GM23338 (cell line): ENCODE measurements at regions not wholly inside any gene's neighbourhood (a gene's known extent, or its start where the extent isn't known, plus 50 kb on each side); places are given as distances from the start of the nearest gene placed in this dataset.

Experiments used
- ATAC-seq: fragments of 200-7000 bp; cut with Tn5 transposase; 3 replicates; pipeline ENCODE4 v1.9.1; 2020
- DNase-seq: peaks from one replicate; pipeline ENCODE4 v3.0.0-alpha.2; 2015; ENCODE audit warnings: low spot score
- H2AFZ ChIP-seq: fragments of 200-600 bp; sonication (generic); 2 replicates; pipeline ENCODE4 v1.8.0; 2016; ENCODE audit warnings: antibody characterized with exemption, mild to moderate bottlenecking, moderate library complexity
- H3F3A ChIP-seq: fragments of 200-600 bp; sonication (generic); replicated peaks from 2 replicates; pipeline ENCODE4 v1.8.0; 2017; ENCODE audit warnings: antibody characterized with exemption, mixed run types, low read depth
- H3K27ac ChIP-seq: fragments of 200-600 bp; sonication (generic); 2 replicates; pipeline ENCODE4 v1.6.1; 2016; ENCODE audit warnings: low read depth
- H3K27me3 ChIP-seq: fragments of 200-600 bp; sonication (generic); 2 replicates; pipeline ENCODE4 v1.8.0; 2016; ENCODE audit warnings: mild to moderate bottlenecking, mixed run types, moderate library complexity; ENCODE audit not compliant: insufficient read depth
- H3K36me3 ChIP-seq: fragments of 200-600 bp; sonication (generic); 2 replicates; pipeline ENCODE4 v1.8.0; 2016; ENCODE audit warnings: mild to moderate bottlenecking; ENCODE audit not compliant: insufficient read depth
- H3K4me1 ChIP-seq: fragments of 200-600 bp; sonication (generic); 2 replicates; pipeline ENCODE4 v1.8.0; 2016; ENCODE audit warnings: mild to moderate bottlenecking, moderate library complexity; ENCODE audit not compliant: insufficient read depth
- H3K4me2 ChIP-seq: fragments of 200-600 bp; sonication (generic); 2 replicates; pipeline ENCODE4 v1.7.1; 2017; ENCODE audit warnings: mixed run types
- H3K4me3 ChIP-seq: fragments of 200-600 bp; sonication (generic); 2 replicates; pipeline ENCODE4 v1.6.1; 2016; ENCODE audit warnings: mixed run types
- H3K79me2 ChIP-seq: fragments of 200-600 bp; sonication (generic); replicated peaks from 2 replicates; pipeline ENCODE4 v1.8.0; 2017; ENCODE audit warnings: mild to moderate bottlenecking; ENCODE audit not compliant: insufficient read depth
- H3K9me2 ChIP-seq: fragments of 200-600 bp; sonication (generic); 2 replicates; pipeline ENCODE4 v1.8.0; 2017; ENCODE audit not compliant: insufficient read depth
- H4K20me1 ChIP-seq: fragments of 200-600 bp; sonication (generic); replicated peaks from 2 replicates; pipeline ENCODE4 v1.8.0; 2017; ENCODE audit warnings: mild to moderate bottlenecking; ENCODE audit not compliant: insufficient read depth
- H3K27ac Mint-ChIP-seq: 2 replicates; pipeline ENCODE4 v1.8.0; 2020; ENCODE audit warnings: inconsistent platforms, mild to moderate bottlenecking, moderate library complexity, mixed read lengths
- H3K27me3 Mint-ChIP-seq: 3 replicates; pipeline ENCODE4 v1.8.0; 2022; ENCODE audit warnings: low read depth, mild to moderate bottlenecking, moderate library complexity, mixed read lengths, inconsistent platforms; ENCODE audit not compliant: insufficient read depth, poor library complexity
- H3K36me3 Mint-ChIP-seq: 3 replicates; pipeline ENCODE4 v1.8.0; 2021; ENCODE audit warnings: low read depth, mild to moderate bottlenecking, inconsistent platforms, moderate library complexity, mixed read lengths
- H3K4me1 Mint-ChIP-seq: 3 replicates; pipeline ENCODE4 v1.8.0; 2020; ENCODE audit warnings: mild to moderate bottlenecking, inconsistent platforms, mixed read lengths
- H3K4me3 Mint-ChIP-seq: 3 replicates; pipeline ENCODE4 v1.8.0; 2021; ENCODE audit warnings: moderate library complexity, mild to moderate bottlenecking, inconsistent platforms, mixed read lengths
- H3K9me3 Mint-ChIP-seq: 3 replicates; pipeline ENCODE4 v1.8.0; 2020; ENCODE audit warnings: moderate library complexity, mild to moderate bottlenecking, inconsistent platforms, mixed read lengths
- EZH2 ChIP-seq: fragments of 200-600 bp; sonication (generic); IDR thresholded peaks from one replicate; pipeline ENCODE4 v1.8.0; 2017; ENCODE audit warnings: antibody characterized with exemption, mild to moderate bottlenecking, low read depth; ENCODE audit not compliant: unreplicated experiment
- EZH2phosphoT487 ChIP-seq: fragments of 200-600 bp; sonication (generic); IDR thresholded peaks from one replicate; pipeline ENCODE4 v1.8.1; 2018; ENCODE audit warnings: antibody characterized with exemption; ENCODE audit not compliant: unreplicated experiment
- JUNB ChIP-seq: IDR thresholded peaks from one replicate; pipeline ENCODE4 v1.6.1; 2016; ENCODE audit warnings: antibody characterized with exemption; ENCODE audit not compliant: unreplicated experiment
- STAT1 ChIP-seq: IDR thresholded peaks from one replicate; pipeline ENCODE4 v1.6.1; 2016; ENCODE audit warnings: antibody characterized with exemption; ENCODE audit not compliant: unreplicated experiment
- ZNF114 ChIP-seq: fragments of 250-450 bp; sonication (Bioruptor Pico); IDR thresholded peaks from 2 replicates; pipeline ENCODE4 v1.5.0; 2020; ENCODE audit warnings: mild to moderate bottlenecking, moderate library complexity
- ZNF331 ChIP-seq: fragments of 250-450 bp; sonication (Bioruptor Pico); IDR thresholded peaks from 2 replicates; pipeline ENCODE4 v1.5.0; 2020; ENCODE audit warnings: low read depth, mild to moderate bottlenecking, moderate library complexity
- TF ChIP-seq, protein P1 (sequence below): fragments of 250-450 bp; sonication (Bioruptor Pico); IDR thresholded peaks from 2 replicates; pipeline ENCODE4 v1.5.0; 2020; ENCODE audit warnings: mild to moderate bottlenecking, moderate library complexity
- TF ChIP-seq, protein P2 (sequence below), 2 experiments: fragments of 200-600 bp in 1 of 2; sonication (generic) in 1 of 2; conservative IDR thresholded peaks; 2 replicates each; pipeline versions ENCODE4 v1.5.1 to v1.6.1; 2016 to 2017; ENCODE audit warnings: antibody characterized with exemption in 2 of 2, low read depth in 2 of 2, mild to moderate bottlenecking in 2 of 2, moderate library complexity in 1 of 2
- TF ChIP-seq, protein P3 (sequence below): IDR thresholded peaks from 2 replicates; pipeline ENCODE4 v1.6.1; 2016; ENCODE audit warnings: antibody characterized with exemption

DNA sequence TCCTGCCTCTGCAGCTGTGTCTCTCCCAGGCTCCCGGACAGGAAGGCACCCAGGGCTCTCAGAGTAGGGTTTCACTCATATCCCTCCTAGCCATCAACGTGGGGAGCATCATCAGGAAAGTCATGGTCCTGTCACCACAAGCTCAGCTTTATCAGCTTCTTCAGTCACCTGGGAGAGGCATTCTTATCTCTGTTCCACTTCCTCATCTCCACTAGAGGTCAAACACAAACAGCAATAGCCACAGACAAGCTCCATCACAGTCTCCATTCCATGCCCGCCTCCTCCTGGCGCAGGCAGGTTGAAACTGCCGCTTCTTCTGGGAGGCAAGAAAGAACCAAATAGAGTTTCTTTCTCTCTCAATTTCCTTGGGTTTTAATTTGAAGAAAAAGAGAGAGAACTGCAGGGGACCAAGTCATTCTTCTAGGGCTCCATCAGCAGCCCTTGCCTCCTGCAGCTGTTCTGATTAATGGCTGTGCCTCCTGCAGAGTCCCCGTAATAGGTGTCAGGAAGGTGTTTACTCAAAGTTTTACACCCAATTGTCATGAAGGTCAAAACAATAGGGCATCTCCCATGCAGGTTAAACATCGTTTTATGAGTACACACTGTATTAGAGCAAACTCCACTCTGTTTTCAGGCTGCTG is 377.9 kb downstream of the TMEM182 start (continued):
- no peak for TF ChIP-seq STAT1
- TF ChIP-seq, protein P1, sequence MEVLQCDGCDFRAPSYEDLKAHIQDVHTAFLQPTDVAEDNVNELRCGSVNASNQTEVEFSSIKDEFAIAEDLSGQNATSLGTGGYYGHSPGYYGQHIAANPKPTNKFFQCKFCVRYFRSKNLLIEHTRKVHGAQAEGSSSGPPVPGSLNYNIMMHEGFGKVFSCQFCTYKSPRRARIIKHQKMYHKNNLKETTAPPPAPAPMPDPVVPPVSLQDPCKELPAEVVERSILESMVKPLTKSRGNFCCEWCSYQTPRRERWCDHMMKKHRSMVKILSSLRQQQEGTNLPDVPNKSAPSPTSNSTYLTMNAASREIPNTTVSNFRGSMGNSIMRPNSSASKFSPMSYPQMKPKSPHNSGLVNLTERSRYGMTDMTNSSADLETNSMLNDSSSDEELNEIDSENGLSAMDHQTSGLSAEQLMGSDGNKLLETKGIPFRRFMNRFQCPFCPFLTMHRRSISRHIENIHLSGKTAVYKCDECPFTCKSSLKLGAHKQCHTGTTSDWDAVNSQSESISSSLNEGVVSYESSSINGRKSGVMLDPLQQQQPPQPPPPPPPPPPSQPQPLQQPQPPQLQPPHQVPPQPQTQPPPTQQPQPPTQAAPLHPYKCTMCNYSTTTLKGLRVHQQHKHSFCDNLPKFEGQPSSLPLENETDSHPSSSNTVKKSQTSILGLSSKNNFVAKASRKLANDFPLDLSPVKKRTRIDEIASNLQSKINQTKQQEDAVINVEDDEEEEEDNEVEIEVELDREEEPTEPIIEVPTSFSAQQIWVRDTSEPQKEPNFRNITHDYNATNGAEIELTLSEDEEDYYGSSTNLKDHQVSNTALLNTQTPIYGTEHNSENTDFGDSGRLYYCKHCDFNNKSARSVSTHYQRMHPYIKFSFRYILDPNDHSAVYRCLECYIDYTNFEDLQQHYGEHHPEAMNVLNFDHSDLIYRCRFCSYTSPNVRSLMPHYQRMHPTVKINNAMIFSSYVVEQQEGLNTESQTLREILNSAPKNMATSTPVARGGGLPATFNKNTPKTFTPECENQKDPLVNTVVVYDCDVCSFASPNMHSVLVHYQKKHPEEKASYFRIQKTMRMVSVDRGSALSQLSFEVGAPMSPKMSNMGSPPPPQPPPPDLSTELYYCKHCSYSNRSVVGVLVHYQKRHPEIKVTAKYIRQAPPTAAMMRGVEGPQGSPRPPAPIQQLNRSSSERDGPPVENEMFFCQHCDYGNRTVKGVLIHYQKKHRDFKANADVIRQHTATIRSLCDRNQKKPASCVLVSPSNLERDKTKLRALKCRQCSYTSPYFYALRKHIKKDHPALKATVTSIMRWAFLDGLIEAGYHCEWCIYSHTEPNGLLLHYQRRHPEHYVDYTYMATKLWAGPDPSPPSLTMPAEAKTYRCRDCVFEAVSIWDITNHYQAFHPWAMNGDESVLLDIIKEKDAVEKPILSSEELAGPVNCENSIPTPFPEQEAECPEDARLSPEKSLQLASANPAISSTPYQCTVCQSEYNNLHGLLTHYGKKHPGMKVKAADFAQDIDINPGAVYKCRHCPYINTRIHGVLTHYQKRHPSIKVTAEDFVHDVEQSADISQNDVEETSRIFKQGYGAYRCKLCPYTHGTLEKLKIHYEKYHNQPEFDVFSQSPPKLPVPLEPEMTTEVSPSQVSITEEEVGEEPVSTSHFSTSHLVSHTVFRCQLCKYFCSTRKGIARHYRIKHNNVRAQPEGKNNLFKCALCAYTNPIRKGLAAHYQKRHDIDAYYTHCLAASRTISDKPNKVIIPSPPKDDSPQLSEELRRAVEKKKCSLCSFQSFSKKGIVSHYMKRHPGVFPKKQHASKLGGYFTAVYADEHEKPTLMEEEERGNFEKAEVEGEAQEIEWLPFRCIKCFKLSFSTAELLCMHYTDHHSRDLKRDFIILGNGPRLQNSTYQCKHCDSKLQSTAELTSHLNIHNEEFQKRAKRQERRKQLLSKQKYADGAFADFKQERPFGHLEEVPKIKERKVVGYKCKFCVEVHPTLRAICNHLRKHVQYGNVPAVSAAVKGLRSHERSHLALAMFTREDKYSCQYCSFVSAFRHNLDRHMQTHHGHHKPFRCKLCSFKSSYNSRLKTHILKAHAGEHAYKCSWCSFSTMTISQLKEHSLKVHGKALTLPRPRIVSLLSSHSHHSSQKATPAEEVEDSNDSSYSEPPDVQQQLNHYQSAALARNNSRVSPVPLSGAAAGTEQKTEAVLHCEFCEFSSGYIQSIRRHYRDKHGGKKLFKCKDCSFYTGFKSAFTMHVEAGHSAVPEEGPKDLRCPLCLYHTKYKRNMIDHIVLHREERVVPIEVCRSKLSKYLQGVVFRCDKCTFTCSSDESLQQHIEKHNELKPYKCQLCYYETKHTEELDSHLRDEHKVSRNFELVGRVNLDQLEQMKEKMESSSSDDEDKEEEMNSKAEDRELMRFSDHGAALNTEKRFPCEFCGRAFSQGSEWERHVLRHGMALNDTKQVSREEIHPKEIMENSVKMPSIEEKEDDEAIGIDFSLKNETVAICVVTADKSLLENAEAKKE, result no peak
- TF ChIP-seq, protein P2, sequence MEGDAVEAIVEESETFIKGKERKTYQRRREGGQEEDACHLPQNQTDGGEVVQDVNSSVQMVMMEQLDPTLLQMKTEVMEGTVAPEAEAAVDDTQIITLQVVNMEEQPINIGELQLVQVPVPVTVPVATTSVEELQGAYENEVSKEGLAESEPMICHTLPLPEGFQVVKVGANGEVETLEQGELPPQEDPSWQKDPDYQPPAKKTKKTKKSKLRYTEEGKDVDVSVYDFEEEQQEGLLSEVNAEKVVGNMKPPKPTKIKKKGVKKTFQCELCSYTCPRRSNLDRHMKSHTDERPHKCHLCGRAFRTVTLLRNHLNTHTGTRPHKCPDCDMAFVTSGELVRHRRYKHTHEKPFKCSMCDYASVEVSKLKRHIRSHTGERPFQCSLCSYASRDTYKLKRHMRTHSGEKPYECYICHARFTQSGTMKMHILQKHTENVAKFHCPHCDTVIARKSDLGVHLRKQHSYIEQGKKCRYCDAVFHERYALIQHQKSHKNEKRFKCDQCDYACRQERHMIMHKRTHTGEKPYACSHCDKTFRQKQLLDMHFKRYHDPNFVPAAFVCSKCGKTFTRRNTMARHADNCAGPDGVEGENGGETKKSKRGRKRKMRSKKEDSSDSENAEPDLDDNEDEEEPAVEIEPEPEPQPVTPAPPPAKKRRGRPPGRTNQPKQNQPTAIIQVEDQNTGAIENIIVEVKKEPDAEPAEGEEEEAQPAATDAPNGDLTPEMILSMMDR (conservative IDR thresholded peaks at IDR 0.05; ENCODE audit: low read depth in 2 of 2), result no peak
- no peak for TF ChIP-seq EZH2
- TF ChIP-seq ZNF114, result no peak

DNA sequence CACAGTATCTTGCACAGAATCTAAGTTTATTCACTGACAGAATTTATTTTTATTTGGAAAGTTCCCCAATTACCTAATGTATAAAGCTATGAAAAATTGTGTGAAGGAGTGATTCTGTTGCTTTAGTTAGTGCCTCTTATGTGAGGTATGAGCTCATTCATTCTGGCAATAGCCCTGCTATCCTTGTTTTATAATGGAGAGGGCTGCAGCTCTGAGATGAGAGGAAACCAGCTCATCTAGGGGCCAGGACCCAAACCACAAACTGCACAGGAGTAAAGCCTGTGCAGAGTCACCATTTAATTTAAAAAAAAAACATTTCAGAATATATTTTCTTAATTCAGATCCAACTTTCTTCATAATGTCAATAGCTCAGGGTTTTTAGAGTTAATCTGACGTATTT is 383.0 kb downstream of the TMEM182 start:
- ATAC-seq, result no peak
- Histone ChIP-seq H2AFZ (no peak overlapping the region), H3K27ac (no peak overlapping the region), H3K36me3 (no peaks in the 10 kb centered on the region), H3K4me1 (0 out of 2 replicates have a peak, but pooled peaks cover 2% of the 10 kb centered on the region), H3K4me2 (no peak overlapping the region), H4K20me1 (no peaks in the 10 kb centered on the region), H3K4me3 (no peak overlapping the region), H3K27me3 (no peaks in the 10 kb centered on the region), H3K9me2 (no peaks in the 10 kb centered on the region; the same call in 1 of the 2 replicates), H3K79me2 (no peaks in the 10 kb centered on the region), H3F3A (no peaks in the 10 kb centered on the region)
- Mint-ChIP-seq H3K36me3 (no peaks in the 10 kb centered on the region), H3K4me1 (peaks cover 6% of the 10 kb centered on the region; the same call in 2 of the 3 replicates), H3K27me3 (no peaks in the 10 kb centered on the region), H3K27ac (no peak overlapping the region), H3K4me3 (no peak overlapping the region), H3K9me3 (no peaks in the 10 kb centered on the region)
- DNase-seq, result no peak
- TF ChIP-seq ZNF114, result no peak
- TF ChIP-seq STAT1, result no peak
- TF ChIP-seq, protein P2 (conservative IDR thresholded peaks at IDR 0.05; ENCODE audit: low read depth in 2 of 2), result no peak
- no peak for TF ChIP-seq ZNF331 (CRISPR knock-in tag)
- TF ChIP-seq, protein P3, sequence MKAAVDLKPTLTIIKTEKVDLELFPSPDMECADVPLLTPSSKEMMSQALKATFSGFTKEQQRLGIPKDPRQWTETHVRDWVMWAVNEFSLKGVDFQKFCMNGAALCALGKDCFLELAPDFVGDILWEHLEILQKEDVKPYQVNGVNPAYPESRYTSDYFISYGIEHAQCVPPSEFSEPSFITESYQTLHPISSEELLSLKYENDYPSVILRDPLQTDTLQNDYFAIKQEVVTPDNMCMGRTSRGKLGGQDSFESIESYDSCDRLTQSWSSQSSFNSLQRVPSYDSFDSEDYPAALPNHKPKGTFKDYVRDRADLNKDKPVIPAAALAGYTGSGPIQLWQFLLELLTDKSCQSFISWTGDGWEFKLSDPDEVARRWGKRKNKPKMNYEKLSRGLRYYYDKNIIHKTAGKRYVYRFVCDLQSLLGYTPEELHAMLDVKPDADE, result no peak
- no peak for TF ChIP-seq EZH2phosphoT487
- TF ChIP-seq JUNB, result no peak
